ENCODE measurements at regions not wholly inside any gene's neighbourhood (a gene's known extent, or its start where the extent isn't known, plus 50 kb on each side); places are given as distances from the start of the nearest gene placed in this dataset.

DNA sequence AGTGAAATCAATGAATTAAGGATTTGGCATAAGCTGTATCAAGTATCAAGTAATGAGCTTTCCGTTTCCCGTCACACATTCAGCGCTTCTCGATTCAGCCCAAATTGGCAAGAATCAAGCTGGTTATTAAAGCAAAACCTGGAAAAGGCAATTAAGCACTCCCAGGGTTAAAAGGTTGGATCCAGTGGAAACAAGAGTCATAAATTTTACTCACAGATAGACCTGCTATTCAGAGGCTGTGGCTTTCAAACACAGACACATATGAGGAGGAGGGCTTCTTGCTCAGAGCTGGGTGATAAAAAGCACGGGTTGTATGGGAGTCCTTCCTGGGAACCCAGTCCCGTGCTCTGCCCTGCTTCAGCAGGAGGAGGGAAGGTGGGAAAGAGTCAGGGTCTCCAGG is 112.3 kb upstream of the CXCL14 start:
- H3K4me3 ChIP-seq (ENCODE audit: low read depth, low read length), result no peak overlapping the region
- POLR2A ChIA-PET, result no interaction called here
- no peak for DNase-seq (ENCODE audit: low read depth, low spot score)
- H3K27me3 ChIP-seq (ENCODE audit: control insufficient read depth, insufficient read depth, low read length), result peaks cover 7% of the 10 kb centered on the region
- TF ChIP-seq CTCF (IDR thresholded peaks at IDR 0.05; ENCODE audit: low read depth, low read length), result no peak
- CTCF ChIA-PET, result interaction anchor here (0.5 kb wide), 1 partner anchor 832 kb away, joined by 4 read pairs; no protein-coding TSS in a partner anchor
- H3K9me3 ChIP-seq (ENCODE audit: control insufficient read depth, insufficient read depth, low read length), result no peaks in the 10 kb centered on the region
- H3K27ac ChIP-seq (ENCODE audit: low read depth, low read length), result no peak overlapping the region

DNA sequence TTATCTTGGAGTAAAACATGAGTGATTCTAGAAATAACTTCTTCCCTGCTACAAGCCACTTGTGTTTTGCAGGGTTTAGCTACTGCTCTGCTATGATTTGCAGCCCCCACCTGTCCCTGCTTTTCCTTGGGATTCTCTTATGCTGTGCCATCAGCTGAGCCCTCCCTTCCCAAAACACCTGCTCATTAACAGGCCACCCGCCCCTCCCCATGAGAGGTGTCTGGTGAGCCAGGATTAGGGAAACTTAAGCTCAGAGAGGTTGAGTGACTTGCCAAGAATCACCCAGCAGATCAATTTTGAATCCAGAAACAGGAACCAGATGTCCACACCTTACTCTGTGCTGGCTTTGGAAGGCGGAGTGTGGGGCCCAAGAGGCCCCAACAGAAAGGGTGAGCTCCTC is 111.7 kb upstream of the CXCL14 start:
- ChIA-PET POLR2A (no interaction called here), CTCF (interaction anchor here (0.5 kb wide), 1 partner anchor 833 kb away, joined by 4 read pairs; no protein-coding TSS in a partner anchor)
- no peaks in the 10 kb centered on the region for H3K9me3 ChIP-seq (ENCODE audit: control insufficient read depth, insufficient read depth, low read length)
- TF ChIP-seq CTCF (IDR thresholded peaks at IDR 0.05; ENCODE audit: low read depth, low read length), result no peak
- H3K27me3 ChIP-seq (ENCODE audit: control insufficient read depth, insufficient read depth, low read length), result peaks cover 7% of the 10 kb centered on the region
- no peak overlapping the region for H3K27ac ChIP-seq (ENCODE audit: low read depth, low read length)
- no peak overlapping the region for H3K4me3 ChIP-seq (ENCODE audit: low read depth, low read length)
- no peak for DNase-seq (ENCODE audit: low read depth, low spot score)

DNA sequence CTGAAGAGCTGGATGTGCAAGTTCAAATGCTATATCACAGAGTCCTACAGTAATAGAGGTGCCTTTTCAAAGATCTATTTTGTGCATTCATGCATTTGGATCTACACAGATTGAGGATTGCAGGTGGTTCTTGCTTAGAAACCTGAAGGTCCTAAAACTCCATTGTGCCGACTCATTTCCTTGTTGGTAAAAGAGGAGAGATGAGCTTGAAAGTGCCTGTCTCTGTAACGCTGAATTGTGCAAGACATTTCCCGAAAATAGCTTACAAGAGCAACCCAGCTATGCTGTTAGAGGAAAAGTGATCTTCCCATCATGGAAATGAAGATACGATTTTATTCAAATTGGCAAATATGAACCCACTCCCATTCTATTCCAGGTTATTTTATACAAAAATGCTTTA is 110.7 kb upstream of the CXCL14 start:
- H3K4me3 ChIP-seq (ENCODE audit: low read depth, low read length), result no peak overlapping the region
- no peak for DNase-seq (ENCODE audit: low read depth, low spot score)
- no peaks in the 10 kb centered on the region for H3K9me3 ChIP-seq (ENCODE audit: control insufficient read depth, insufficient read depth, low read length)
- ChIA-PET POLR2A (no interaction called here), CTCF (no interaction called here)
- peaks cover 7% of the 10 kb centered on the region for H3K27me3 ChIP-seq (ENCODE audit: control insufficient read depth, insufficient read depth, low read length)
- H3K27ac ChIP-seq (ENCODE audit: low read depth, low read length), result no peak overlapping the region
- no peak for TF ChIP-seq CTCF (IDR thresholded peaks at IDR 0.05; ENCODE audit: low read depth, low read length)

DNA sequence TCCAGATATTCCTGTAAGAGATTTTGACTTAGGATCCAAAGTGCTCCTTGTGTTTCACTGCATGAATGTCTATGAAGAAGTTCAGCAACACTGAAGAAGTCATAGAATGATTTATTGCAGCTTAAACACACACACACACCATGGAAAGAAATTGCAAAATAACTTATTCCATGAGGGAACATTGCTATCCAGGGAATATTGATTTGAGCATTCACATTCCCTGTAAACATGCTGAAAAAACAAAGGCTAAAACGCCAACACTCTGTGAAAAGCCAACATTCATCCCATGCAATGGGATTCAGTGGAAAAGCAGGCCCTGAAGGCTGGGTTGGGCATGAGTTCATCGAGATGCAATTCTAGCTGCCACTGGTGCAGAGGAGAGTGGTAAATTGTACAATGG is 109.6 kb upstream of the CXCL14 start:
- Histone ChIP-seq H3K4me3 (ENCODE audit: low read depth, low read length) (no peak overlapping the region), H3K27me3 (ENCODE audit: control insufficient read depth, insufficient read depth, low read length) (peaks cover 7% of the 10 kb centered on the region), H3K27ac (ENCODE audit: low read depth, low read length) (no peak overlapping the region), H3K9me3 (ENCODE audit: control insufficient read depth, insufficient read depth, low read length) (no peaks in the 10 kb centered on the region)
- no peak for TF ChIP-seq CTCF (IDR thresholded peaks at IDR 0.05; ENCODE audit: low read depth, low read length)
- no peak for DNase-seq (ENCODE audit: low read depth, low spot score)
- ChIA-PET POLR2A (no interaction called here), CTCF (no interaction called here)

DNA sequence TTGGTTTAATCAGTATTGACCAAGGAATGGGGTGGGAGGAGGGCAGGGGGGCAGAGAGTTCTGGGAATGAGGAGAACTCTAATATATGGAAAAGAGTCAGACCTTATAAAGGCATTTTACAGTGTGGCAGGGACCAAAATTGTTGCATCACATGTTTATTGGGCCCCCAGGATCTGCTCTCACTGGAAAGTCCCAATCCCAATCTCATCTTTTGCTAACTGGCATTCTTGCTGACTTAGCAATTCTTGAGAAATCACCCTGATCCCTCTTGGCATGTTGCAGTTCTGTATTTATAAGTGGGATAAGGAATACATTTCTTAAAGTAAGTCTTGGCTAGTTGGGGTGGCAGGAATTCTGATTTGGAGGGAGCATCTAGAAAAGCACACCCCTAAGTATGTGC is 104.4 kb upstream of the CXCL14 start:
- no peak for TF ChIP-seq CTCF (IDR thresholded peaks at IDR 0.05; ENCODE audit: low read depth, low read length)
- Histone ChIP-seq H3K4me3 (ENCODE audit: low read depth, low read length) (no peak overlapping the region), H3K27ac (ENCODE audit: low read depth, low read length) (no peak overlapping the region), H3K9me3 (ENCODE audit: control insufficient read depth, insufficient read depth, low read length) (no peaks in the 10 kb centered on the region), H3K27me3 (ENCODE audit: control insufficient read depth, insufficient read depth, low read length) (no peaks in the 10 kb centered on the region)
- no peak for DNase-seq (ENCODE audit: low read depth, low spot score)
- POLR2A ChIA-PET, result no interaction called here
- CTCF ChIA-PET, result no interaction called here

Data from AG04450 (cell line).